GM21825 (cell line): ENCODE measurements at regions not wholly inside any gene's neighbourhood (a gene's known extent, or its start where the extent isn't known, plus 50 kb on each side); places are given as distances from the start of the nearest gene placed in this dataset.

Source experiments
- ATAC-seq: cut with Tn5 transposase; IDR thresholded peaks from one replicate; pipeline ENCODE4 v1.9.1; 2021; ENCODE audit warnings: mild to moderate bottlenecking, moderate library complexity; ENCODE audit not compliant: unreplicated experiment

DNA sequence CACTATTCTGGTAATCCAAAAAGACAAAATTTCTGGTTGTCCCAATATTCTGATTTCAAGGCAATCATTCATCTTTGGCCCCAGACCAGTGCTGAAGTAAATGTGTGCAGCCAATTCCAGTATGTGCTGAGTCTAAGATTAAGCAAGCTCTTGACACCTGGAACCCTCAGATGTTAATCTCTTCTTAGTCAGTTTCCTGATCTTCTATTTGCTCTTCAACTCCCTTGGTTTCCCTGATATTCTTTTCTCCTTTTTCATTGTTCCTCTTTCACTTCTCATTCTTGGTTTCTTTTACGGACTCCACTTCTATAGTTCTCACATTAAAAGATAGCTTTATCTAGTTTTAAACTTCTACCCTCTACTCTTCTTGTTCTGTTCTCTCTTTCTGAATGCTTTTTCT, 445.7 kb upstream of the FANCL start:
- no peak for ATAC-seq

DNA sequence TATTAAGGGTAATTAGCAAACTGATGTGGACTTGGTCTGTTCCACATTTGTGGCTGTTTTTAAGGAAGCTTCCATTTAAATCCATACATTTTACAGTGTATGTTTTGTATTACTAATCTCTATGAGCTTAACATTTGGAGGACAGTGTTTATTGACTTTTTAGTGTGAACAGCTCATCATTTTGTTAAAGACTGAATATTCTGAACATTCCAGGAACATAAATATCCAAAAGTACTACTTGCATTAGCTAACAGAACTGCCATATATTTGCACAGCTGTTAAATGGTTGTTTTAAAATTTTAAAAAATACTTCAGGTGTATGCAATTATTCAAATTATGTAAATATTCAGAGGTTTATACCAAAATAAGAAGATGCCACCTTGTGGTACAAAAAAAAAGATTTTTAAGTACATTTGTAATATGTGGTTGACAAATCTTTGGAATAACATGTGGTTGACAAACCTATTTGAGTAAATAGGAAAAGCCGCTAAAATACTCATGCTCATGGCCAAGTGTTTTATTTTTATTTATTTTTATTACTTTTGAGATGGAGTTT, 439.7 kb upstream of the FANCL start:
- ATAC-seq, result no peak

DNA sequence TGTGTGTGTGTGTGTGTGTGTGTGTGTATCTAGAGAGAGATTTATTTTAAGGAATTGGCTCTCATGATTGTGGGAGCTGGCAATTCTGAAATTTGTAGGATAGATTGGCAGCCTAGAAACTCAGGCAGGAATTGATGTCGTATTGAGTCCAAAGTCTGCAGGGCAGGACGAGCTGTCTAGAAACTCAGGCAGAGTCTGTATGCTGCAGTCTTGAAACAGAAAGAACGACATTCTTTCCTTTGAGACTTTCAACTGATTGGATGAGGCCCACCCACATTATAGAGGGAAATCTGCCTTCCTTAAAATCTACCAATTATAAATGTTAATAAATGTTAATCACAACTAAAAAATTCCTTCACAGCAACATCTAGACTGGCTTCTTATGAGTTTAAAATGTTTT, 436.6 kb upstream of the FANCL start:
- no peak for ATAC-seq

DNA sequence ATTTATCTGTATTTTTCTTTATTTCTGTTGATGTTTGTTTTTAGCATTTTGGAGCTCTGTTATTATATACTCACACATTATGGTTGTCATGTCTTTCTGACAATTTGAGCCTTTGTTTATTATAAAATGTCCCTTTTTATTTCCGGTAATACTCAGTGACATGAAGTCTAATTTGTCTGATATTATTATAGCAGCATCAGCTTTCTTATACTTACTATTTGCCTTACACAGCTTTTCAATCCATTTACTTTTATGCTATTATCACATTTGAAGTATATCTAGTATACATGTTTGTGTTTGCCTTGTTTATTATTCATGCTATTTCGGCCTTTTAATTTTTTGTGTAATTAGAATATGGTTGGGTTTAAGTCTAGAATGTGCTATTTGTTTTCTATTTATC, 430.6 kb upstream of the FANCL start:
- no peak for ATAC-seq

DNA sequence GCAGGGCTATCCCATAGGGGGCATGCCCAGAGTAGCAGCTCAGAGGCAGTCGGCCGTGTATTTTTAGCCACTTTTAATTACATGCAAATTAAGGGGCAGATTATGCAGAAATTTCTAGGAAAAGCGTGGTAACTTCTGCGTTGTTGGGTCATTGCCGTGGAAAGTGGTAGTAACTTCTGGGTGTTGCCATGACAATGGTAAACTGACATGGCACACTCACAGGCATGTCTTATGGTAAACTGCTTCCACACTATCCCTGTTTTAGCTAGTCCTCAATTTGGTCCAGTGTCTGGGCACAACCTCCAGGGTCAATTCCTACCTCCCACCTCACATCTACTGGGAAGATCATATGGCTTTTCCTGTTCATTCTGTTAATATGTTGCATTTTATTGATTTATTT, 428.9 kb upstream of the FANCL start:
- ATAC-seq, result no peak

DNA sequence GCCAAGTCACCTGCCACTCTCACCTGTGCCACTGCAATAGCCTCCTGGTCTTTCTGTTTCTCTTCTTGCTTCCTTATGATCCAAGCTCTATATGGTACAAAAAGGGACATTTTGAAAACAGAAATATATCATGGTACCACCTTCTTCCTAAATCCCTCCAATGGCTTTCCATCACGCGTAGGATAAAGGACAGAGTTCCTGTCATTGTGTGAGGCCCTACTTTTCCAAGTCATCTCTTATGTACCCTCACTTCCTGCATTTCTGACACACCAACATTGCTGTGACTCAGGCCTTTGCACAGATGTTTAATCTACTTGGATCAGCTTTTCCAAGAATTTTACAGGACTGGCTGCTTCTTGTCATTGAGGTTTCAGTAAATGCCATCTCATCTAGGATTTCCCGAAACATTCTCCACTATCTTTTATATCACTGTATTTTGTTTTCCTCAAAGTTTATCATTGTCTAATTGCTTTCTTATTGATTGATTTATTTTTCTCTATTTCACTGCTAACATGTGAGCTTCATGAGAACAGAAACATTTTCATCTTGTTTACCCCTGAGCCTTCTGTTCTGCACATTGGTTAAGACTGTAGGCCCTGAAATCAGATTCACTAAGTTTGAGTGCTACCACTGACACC, 426.1 kb upstream of the FANCL start:
- ATAC-seq, result no peak

DNA sequence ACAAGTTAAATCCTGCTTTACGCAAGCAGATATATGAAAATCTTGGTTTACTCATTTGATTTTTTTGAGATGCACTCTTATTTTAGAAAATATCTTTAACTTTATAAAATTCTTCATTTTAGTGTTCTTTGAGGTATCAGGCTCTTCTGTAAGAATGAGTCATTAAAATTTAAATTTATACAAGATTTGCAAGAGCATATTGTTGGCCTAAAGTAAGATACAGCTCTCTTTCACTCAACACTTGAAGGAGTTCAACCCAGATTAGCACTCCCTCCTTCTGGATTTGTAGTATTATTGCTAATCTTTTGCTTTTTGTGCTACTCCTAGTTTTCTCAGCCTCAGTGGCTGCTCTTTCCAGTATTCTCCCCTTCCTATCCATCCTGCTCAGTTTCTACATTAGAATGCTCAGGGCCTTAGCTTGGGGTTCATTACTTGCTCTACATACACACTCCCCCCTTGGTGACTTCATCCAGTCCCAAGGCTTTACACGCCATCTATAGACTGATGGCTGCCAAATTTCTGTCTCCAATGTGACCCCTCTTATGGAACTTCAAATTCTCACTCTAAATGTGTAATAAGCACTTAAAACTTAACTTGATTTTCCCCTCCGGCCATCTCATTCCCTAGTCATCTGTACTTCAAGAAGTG, 425.3 kb upstream of the FANCL start:
- ATAC-seq, result no peak

DNA sequence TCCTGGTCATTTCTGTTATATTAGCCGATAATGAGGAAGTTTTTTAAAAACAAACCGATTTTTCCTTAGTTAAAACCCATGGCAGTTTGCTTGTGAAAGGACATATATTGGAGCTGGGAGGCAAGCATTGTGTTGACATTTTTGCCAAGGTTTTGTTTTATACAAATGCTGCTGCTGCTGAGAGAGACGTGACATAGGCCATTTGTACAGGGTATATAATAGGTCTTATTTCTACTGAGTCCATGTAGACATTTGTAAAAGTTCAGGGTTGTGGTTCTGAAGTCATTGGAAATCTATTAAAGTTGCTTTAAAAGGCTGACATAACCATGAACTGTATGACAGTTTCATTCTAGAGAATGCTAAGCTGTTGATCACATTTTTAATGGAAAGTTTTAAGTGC, 424.0 kb upstream of the FANCL start:
- ATAC-seq, result no peak

DNA sequence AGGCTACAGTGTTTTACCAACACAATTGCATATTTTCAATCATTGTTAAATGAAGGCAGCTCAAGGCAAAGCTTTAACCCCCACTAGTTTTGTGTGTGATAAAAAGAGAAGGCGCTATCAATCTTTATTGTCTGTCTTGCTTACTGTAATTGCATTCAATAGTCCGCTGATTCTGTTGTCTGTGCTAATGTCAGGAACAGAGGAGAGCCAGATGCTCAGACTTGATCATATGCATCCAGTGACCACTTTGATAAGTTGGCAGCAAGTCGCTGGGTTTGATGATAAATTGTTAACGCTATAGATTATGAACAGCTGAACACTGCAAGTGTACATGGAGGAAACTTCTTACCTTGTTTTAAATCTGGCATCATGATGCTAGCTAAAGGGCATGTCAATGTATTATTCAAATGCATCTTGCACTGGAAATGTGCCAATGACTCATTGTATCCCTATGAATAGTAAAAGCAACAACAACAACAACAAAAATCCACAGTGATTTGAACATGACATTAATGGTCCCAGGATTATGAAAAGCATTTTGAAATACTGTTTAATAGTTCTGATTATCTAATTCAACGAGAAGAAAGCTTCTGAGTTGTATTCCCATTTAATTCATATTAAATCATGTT, 423.5 kb upstream of the FANCL start:
- ATAC-seq, result no peak

DNA sequence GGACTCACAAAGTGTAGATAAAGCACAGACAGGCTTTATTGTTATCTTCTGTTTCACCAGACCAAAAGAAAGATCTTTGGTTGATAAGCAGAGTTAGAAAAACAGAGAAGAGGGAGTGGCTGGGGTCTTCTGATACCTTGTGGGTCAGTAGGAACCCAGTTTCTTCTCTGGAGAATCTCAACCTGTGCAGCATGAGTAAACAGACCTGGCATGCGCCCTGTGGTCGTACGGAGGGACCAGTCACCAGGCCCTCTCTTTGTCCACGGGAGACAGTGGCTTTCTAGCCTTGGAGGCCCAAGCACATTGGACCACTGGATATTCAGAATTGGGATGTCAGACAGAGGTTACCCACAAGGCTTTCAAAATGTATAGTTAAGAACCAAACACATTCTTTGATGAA, 418.9 kb upstream of the FANCL start:
- no peak for ATAC-seq

DNA sequence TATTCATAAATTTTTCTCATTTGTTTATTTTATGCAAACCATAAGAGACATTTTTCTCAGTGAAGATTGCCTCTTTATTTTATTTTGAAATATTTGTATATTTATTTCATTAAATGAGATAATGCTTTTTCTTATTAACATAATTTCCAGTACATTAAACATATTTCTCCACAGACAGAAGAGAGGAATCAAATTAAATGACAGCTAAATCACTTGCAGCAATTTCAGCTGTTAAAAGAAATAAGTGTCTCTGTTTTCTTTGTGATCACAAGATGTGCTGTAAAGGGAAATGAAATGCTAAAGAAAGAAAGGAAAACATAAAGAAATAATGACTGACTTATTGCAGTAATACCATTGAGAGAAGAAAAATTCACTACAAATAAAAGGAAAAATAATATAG, 414.0 kb upstream of the FANCL start:
- no peak for ATAC-seq

DNA sequence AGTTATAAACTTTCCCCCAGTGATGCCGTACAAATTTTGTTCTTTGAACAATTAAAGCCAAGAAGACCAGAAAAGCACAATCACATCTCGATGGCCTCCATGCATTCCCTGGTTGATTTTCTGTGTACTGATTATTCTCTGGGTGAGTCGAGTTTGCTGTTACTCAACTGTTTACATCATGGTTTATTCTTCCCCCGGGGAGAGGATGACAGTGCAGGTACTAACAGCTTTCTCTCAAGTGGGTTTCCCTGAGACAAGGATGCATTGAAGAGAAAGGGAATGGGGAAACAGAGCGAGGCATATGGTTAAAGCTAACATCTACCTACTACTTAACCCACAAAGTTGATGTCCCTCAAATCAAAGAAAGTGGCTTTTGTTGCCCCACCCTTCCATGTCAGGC, 410.8 kb upstream of the FANCL start:
- no peak for ATAC-seq

DNA sequence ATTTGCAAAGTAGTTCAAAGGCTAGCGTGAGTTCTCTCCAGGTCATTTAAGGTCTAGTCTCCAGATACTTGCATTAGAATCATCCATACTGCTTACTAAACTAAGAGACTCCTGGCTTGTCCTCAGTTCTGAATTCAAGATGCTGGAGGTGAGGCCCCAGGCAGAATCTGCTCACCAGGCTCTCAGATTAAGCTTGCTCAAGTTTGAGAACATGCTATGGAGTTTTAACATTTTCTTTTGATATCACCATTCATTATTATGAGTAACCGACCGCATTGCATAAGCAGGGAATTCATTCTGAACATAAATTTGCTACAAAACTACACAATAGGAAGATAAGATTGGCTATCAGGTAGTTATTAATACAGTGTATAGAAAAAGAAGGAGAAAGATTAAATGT, 409.7 kb upstream of the FANCL start:
- ATAC-seq, result no peak

DNA sequence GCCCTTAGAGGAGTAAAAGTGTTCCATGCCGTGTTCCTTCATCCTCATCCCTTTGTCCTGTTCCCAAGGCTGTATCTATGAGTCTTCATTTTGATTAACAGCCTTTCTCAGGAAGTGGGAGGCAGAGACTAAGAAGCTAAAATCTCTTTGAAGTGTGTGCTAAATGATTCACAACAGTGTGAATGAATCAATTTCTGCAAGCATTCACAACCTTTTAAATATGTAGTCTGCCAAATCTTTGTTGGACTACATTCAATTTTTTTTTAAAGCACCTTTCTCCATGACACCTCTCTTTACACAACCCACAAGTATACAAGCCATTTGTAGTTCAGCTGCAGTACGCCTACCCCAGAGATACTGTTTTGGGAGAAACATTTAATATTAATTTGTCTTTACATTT, 408.6 kb upstream of the FANCL start:
- ATAC-seq, result no peak

DNA sequence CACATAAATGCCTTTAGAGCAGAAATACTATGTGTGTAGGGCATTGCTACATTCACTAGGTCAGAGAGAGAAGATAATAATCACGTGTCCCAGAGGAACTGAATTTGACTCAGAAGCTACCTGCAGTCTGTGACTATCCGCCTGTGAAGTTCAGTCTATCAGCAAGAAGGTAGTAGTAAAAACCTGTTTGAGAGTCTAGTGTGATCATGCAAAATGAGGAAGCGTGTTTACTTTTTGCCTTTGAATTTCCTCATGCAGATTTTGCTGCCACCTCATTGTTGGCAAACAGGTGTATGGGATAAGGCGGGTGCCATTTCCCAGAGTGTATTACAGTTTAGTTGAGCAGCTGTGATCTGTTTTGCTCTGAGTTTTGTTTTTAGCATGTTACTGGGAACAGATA, 403.9 kb upstream of the FANCL start:
- ATAC-seq, result no peak

DNA sequence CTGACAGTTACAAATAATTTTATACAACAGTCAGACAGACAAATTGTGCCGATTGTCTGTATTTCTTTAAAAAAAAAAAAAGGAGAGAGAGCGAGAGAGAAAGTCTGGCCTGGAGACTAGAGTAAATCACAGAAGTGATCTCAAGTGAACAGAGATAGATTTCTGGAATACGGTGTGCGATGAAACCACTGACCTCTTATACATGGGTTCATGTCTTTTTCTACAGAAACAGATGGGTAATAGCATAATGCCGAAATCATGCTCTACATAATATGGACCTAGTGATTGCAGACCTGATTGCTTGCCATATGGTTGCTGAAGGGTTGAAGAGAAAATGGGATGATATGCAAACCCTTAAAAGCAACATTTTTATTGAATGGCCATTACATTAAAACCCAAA, 403.3 kb upstream of the FANCL start:
- ATAC-seq, result no peak

DNA sequence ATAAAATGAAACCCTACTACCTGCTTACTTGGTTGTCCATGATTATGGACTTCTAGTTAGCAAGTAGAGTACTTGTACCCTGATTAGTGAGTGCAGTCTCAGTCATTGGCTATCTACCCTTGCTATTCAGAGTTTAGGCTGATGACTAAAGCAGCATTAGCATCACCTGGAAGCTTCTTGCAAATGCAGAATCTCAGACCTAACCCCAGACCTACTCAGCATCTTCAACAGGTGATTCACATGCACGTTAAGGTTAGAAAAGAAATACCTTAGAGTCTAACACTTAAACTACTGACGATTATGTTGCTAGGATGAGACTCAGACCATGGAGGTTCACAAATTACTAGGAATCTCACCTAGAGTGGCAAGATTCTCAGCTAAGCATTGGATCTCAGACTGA, 399.9 kb upstream of the FANCL start:
- no peak for ATAC-seq

DNA sequence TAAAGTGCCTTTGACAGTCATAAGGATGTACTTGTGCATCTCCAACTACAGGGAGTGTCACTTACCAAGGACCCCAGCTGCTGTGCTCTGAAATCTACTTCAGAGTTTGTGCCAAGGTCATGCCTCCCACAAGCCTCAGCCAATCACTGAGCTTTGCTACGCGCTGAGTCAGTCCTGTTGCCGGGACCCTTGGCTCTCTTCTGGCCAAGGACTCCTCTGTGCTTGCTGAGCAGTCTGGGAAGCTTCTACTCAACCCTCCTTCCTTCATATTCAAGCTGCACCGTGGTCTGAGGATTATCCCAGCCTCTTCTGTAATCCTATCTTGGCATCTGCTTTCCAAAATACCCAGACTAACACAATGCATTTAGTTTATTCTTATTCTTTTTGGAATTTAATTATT, 398.9 kb upstream of the FANCL start:
- ATAC-seq, result no peak

DNA sequence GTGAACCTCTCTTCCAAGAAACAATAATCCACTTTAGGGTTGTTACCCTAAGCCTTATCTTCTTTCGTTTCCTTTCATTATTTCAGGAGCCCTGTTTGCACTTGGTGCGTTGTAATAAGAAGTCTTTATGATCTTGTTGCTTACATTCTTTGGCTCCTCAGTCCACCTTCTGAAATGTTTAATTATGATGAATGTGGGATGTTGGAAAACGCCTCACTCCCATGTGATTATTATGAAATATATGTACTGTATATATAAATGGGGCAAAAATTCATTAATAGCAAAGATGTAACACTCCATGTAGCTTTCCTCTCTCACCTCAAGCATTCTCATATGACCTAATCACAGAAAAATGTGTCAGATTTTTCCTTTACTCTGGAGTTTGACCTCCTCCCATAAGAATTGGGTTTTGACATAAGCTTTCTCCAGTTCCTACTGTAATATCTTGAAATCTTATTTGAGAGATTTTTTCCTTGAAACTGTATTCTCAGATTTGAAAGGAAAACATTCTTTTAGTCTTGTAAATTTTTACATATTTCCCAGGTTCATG, 397.2 kb upstream of the FANCL start:
- ATAC-seq, result no peak

DNA sequence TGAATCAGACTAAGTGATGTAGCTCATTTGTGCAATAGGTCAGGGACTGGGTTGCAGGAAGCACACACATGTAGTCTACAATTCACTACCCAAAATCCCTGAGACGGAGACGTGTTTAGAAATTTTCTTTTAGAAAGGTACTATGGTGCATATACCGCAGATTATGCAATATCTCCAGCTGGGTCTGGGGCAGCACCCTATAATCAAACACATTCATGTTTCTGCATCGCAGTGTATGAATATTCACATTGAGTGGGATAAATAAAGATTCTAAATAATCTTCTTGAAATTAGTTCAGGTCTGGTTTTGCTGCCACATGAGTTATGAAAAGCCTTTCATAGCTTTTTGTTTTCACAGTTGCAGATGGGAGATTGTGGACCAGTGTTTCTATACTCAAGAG, 395.7 kb upstream of the FANCL start:
- no peak for ATAC-seq

DNA sequence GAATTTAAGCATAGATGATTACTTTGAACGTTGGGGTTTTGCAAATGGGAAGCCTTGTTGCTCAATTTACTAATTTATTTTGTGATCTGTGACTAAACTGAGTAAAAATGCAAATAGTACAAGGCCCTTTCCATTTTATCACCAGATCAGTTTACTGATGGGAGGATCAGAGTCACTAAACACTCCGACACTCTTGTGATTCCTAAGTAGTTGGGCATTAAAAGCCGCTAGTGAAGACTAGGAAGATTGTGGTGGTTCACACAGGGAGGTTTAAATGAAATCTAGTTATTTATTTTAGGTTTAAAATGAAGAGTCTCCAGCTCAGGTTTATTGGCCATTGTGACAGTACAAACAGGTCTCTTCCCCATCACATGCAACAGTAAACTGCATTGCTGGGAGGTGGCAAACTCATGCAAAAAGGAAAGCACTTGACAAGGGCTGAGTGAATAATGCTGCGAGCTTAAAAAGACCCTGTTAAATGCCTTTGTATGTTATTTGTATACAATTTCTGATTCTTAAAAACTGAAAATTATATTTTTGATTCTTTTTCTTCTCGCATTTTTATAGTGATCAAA, 394.8 kb upstream of the FANCL start:
- ATAC-seq, result no peak
